ENCODE measurements at regions not wholly inside any gene's neighbourhood (a gene's known extent, or its start where the extent isn't known, plus 50 kb on each side); places are given as distances from the start of the nearest gene placed in this dataset.

DNA sequence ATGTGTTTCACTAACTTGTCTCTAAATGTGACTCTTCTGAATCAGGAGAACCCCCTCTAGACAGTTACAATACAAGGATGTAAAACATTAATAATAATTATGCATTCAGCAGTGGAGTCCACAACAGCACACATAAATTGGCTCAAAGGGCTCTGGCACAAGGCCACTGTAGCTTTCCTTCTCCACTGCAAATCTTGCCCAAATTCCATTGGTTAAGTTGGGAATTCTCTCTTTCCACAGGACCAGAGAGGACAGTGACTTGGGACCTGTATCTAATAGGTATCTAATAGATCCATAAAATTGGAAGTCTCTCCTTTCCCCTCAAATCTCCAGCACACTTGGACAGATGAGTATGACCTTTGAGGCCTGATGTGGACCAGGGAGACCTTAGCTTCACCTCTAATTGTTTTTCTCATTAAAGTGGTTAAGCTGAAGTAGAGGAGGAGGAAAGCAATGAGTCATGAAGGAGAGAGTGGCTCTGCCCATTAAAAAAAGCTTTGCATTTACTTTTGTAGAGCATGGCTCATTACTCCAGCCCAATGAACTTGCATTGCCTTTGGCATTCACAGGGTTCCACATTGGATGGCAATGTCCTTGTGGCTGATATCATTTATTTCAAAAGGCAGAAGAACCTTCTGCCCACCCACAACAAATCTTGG, 72.3 kb upstream of the SH3RF1 start:
- Histone ChIP-seq H2BK12ac (ENCODE audit: low read length in 2 of 2) (no peak overlapping the region), H2BK15ac (ENCODE audit: low read depth, poor library complexity, severe bottlenecking) (no peak overlapping the region), H3K4me2 (ENCODE audit: low read length, poor library complexity, severe bottlenecking) (no peak overlapping the region), H3K79me1 (replicated peaks; ENCODE audit: low read length, poor library complexity, severe bottlenecking) (no peaks in the 10 kb centered on the region), H4K8ac (ENCODE audit: low read length) (no peak overlapping the region), H3K36me3 (ENCODE audit: control insufficient read depth in 1 of 2, insufficient read depth in 2 of 2, low read depth in 1 of 2, low read length in 2 of 2) (no peaks in the 10 kb centered on the region), H4K91ac (ENCODE audit: low read length) (no peak overlapping the region), H2AK5ac (ENCODE audit: low read length, severe bottlenecking) (no peak overlapping the region), H3K4me3 (ENCODE audit: insufficient read depth in 1 of 2, low read depth in 1 of 2, low read length in 2 of 2) (no peak overlapping the region), H2AFZ (ENCODE audit: low read depth, low read length) (no peak overlapping the region), H3K9me3 (ENCODE audit: control insufficient read depth, low read length) (no peaks in the 10 kb centered on the region), H3K27ac (ENCODE audit: low read length, poor library complexity, severe bottlenecking) (no peak overlapping the region), H2BK5ac (ENCODE audit: low read depth, low read length, poor library complexity, severe bottlenecking) (no peak overlapping the region), H3K9ac (ENCODE audit: low read length) (no peak overlapping the region), H2BK120ac (ENCODE audit: low read depth, low read length) (no peak overlapping the region), H3K18ac (ENCODE audit: low read depth in 1 of 2, low read length in 2 of 2) (no peak overlapping the region), H3K27me3 (ENCODE audit: control insufficient read depth in 1 of 2, insufficient read depth in 1 of 2, low read length in 2 of 2) (no peaks in the 10 kb centered on the region), H3K23ac (ENCODE audit: low read length in 2 of 2) (no peak overlapping the region), H3K4ac (ENCODE audit: low read depth in 1 of 2, low read length in 2 of 2) (no peak overlapping the region), H3K4me1 (ENCODE audit: control insufficient read depth, insufficient read depth, low read depth, low read length) (no peaks in the 10 kb centered on the region), H3K14ac (ENCODE audit: low read length in 2 of 2) (no peak overlapping the region)
- no peak for DNase-seq

DNA sequence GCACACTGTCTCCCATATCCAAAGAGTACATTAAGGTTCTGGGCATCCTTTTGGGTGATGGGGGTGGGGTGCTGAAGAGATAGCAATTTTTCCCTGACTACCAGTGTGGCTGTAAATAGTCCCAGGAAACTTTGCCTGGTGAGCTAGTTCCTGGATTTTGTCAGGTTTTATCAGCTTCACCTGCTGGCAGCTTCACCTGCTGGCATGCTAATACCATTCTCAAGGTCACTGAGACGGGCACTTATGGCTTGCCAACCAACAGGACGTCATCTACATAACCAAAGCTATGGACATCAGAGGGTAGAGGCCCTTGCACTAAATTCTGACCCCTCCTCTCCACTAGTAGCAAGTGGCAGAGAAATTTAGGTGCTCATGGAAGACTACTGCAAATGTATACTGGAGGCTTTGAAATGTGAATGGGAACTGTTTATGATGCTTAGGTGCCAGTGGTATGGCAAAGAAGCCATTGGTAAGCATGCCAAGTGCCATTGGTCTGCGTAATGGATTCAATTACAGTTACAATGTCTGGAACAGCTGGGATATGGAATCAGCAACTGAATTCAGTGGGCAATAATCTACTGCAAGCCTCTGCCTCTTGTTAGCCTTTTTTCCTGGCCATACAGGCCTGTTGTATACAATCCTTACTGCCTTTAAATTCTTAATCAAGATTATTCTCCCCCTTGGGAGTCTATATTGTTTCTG, 71.6 kb upstream of the SH3RF1 start:
- Histone ChIP-seq H3K27me3 (ENCODE audit: control insufficient read depth in 1 of 2, insufficient read depth in 1 of 2, low read length in 2 of 2) (no peaks in the 10 kb centered on the region), H4K8ac (ENCODE audit: low read length) (no peak overlapping the region), H3K23ac (ENCODE audit: low read length in 2 of 2) (no peak overlapping the region), H3K4me2 (ENCODE audit: low read length, poor library complexity, severe bottlenecking) (no peak overlapping the region), H2BK15ac (ENCODE audit: low read depth, poor library complexity, severe bottlenecking) (no peak overlapping the region), H3K27ac (ENCODE audit: low read length, poor library complexity, severe bottlenecking) (no peak overlapping the region), H3K36me3 (ENCODE audit: control insufficient read depth in 1 of 2, insufficient read depth in 2 of 2, low read depth in 1 of 2, low read length in 2 of 2) (no peaks in the 10 kb centered on the region), H2BK5ac (ENCODE audit: low read depth, low read length, poor library complexity, severe bottlenecking) (no peak overlapping the region), H3K9me3 (ENCODE audit: control insufficient read depth, low read length) (no peaks in the 10 kb centered on the region), H3K4me3 (ENCODE audit: insufficient read depth in 1 of 2, low read depth in 1 of 2, low read length in 2 of 2) (no peak overlapping the region), H2BK120ac (ENCODE audit: low read depth, low read length) (no peak overlapping the region), H2AK5ac (ENCODE audit: low read length, severe bottlenecking) (no peak overlapping the region), H3K79me1 (replicated peaks; ENCODE audit: low read length, poor library complexity, severe bottlenecking) (no peaks in the 10 kb centered on the region), H3K14ac (ENCODE audit: low read length in 2 of 2) (no peak overlapping the region), H3K9ac (ENCODE audit: low read length) (no peak overlapping the region), H2BK12ac (ENCODE audit: low read length in 2 of 2) (no peak overlapping the region), H3K4ac (ENCODE audit: low read depth in 1 of 2, low read length in 2 of 2) (no peak overlapping the region), H3K4me1 (ENCODE audit: control insufficient read depth, insufficient read depth, low read depth, low read length) (peaks cover 3% of the 10 kb centered on the region), H4K91ac (ENCODE audit: low read length) (no peak overlapping the region), H3K18ac (ENCODE audit: low read depth in 1 of 2, low read length in 2 of 2) (no peak overlapping the region), H2AFZ (ENCODE audit: low read depth, low read length) (no peak overlapping the region)
- 93% methylated on average over 3 of the region's 3 CpGs for WGBS
- DNase-seq, result no peak

DNA sequence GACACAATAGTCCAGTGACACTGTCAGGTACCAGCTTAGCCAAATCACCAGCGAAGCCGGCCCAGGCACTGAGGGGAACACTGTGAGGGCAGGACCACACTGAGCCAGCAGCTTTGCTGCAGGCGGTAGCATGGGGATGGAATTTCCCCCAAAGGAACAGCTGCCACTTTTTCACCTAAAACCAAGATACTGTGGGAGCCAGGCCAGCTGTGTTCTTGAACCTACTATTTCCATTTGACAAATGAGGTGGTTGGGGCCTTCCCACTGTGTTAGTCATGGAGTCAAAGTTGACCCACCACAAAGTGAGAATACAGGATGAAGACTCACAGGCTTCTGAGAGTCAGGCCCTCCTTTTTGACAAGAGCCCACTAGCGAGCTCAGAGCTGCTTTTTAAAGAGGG, 70.7 kb upstream of the SH3RF1 start:
- H2BK15ac ChIP-seq (ENCODE audit: low read depth, poor library complexity, severe bottlenecking), result no peak overlapping the region
- no peak overlapping the region for H2BK5ac ChIP-seq (ENCODE audit: low read depth, low read length, poor library complexity, severe bottlenecking)
- no peak overlapping the region for H2AFZ ChIP-seq (ENCODE audit: low read depth, low read length)
- no peaks in the 10 kb centered on the region for H3K79me1 ChIP-seq (replicated peaks; ENCODE audit: low read length, poor library complexity, severe bottlenecking)
- H2BK120ac ChIP-seq (ENCODE audit: low read depth, low read length), result no peak overlapping the region
- H3K9ac ChIP-seq (ENCODE audit: low read length), result no peak overlapping the region
- H3K27ac ChIP-seq (ENCODE audit: low read length, poor library complexity, severe bottlenecking), result no peak overlapping the region
- H3K23ac ChIP-seq (ENCODE audit: low read length in 2 of 2), result no peak overlapping the region
- H3K4ac ChIP-seq (ENCODE audit: low read depth in 1 of 2, low read length in 2 of 2), result no peak overlapping the region
- H2BK12ac ChIP-seq (ENCODE audit: low read length in 2 of 2), result no peak overlapping the region
- 93% methylated on average over 4 of the region's 4 CpGs for WGBS
- no peaks in the 10 kb centered on the region for H3K36me3 ChIP-seq (ENCODE audit: control insufficient read depth in 1 of 2, insufficient read depth in 2 of 2, low read depth in 1 of 2, low read length in 2 of 2)
- H3K4me3 ChIP-seq (ENCODE audit: insufficient read depth in 1 of 2, low read depth in 1 of 2, low read length in 2 of 2), result no peak overlapping the region
- no peak overlapping the region for H3K4me2 ChIP-seq (ENCODE audit: low read length, poor library complexity, severe bottlenecking)
- no peak overlapping the region for H4K91ac ChIP-seq (ENCODE audit: low read length)
- peak overlapping the region in 1 of 2 experiments; percentile 64 for H3K14ac ChIP-seq (ENCODE audit: low read length in 2 of 2)
- H4K8ac ChIP-seq (ENCODE audit: low read length), result no peak overlapping the region
- no peak overlapping the region for H2AK5ac ChIP-seq (ENCODE audit: low read length, severe bottlenecking)
- no peaks in the 10 kb centered on the region for H3K27me3 ChIP-seq (ENCODE audit: control insufficient read depth in 1 of 2, insufficient read depth in 1 of 2, low read length in 2 of 2)
- peak; percentile 33 for DNase-seq
- H3K9me3 ChIP-seq (ENCODE audit: control insufficient read depth, low read length), result no peaks in the 10 kb centered on the region
- peaks cover 3% of the 10 kb centered on the region for H3K4me1 ChIP-seq (ENCODE audit: control insufficient read depth, insufficient read depth, low read depth, low read length)
- H3K18ac ChIP-seq (ENCODE audit: low read depth in 1 of 2, low read length in 2 of 2), result no peak overlapping the region

DNA sequence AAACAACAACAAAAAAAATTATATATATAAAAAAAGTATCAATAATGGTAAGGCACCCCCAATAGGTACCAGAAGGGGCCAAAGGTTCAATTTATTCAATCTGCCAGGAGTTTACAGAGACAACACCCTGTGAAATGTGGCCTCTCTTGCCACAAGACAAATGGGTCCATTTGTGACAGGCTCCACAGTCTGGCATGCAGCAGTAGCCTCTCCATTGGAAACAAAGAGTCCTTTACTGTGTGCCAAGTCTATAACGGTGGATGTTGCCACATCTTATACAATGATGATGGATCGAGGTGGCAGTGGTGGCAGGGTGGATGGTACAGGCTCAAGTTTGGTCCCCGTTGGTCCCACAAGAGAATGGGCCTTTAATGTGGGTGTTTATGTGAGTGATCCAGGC, 70.1 kb upstream of the SH3RF1 start:
- H3K79me1 ChIP-seq (replicated peaks; ENCODE audit: low read length, poor library complexity, severe bottlenecking), result no peaks in the 10 kb centered on the region
- H2AK5ac ChIP-seq (ENCODE audit: low read length, severe bottlenecking), result no peak overlapping the region
- no peaks in the 10 kb centered on the region for H3K9me3 ChIP-seq (ENCODE audit: control insufficient read depth, low read length)
- no peak overlapping the region for H3K23ac ChIP-seq (ENCODE audit: low read length in 2 of 2)
- H2BK15ac ChIP-seq (ENCODE audit: low read depth, poor library complexity, severe bottlenecking), result no peak overlapping the region
- no peak overlapping the region for H3K9ac ChIP-seq (ENCODE audit: low read length)
- H2AFZ ChIP-seq (ENCODE audit: low read depth, low read length), result no peak overlapping the region
- no peak overlapping the region for H4K8ac ChIP-seq (ENCODE audit: low read length)
- H3K4ac ChIP-seq (ENCODE audit: low read depth in 1 of 2, low read length in 2 of 2), result no peak overlapping the region
- H4K91ac ChIP-seq (ENCODE audit: low read length), result no peak overlapping the region
- no peak for DNase-seq
- no peak overlapping the region for H3K4me2 ChIP-seq (ENCODE audit: low read length, poor library complexity, severe bottlenecking)
- no peaks in the 10 kb centered on the region for H3K27me3 ChIP-seq (ENCODE audit: control insufficient read depth in 1 of 2, insufficient read depth in 1 of 2, low read length in 2 of 2)
- H2BK120ac ChIP-seq (ENCODE audit: low read depth, low read length), result no peak overlapping the region
- peaks cover 3% of the 10 kb centered on the region for H3K4me1 ChIP-seq (ENCODE audit: control insufficient read depth, insufficient read depth, low read depth, low read length)
- H3K14ac ChIP-seq (ENCODE audit: low read length in 2 of 2), result no peak overlapping the region
- no peak overlapping the region for H2BK5ac ChIP-seq (ENCODE audit: low read depth, low read length, poor library complexity, severe bottlenecking)
- no peak overlapping the region for H2BK12ac ChIP-seq (ENCODE audit: low read length in 2 of 2)
- no peaks in the 10 kb centered on the region for H3K36me3 ChIP-seq (ENCODE audit: control insufficient read depth in 1 of 2, insufficient read depth in 2 of 2, low read depth in 1 of 2, low read length in 2 of 2)
- WGBS, result 93% methylated on average over 3 of the region's 3 CpGs
- no peak overlapping the region for H3K27ac ChIP-seq (ENCODE audit: low read length, poor library complexity, severe bottlenecking)
- no peak overlapping the region for H3K18ac ChIP-seq (ENCODE audit: low read depth in 1 of 2, low read length in 2 of 2)
- no peak overlapping the region for H3K4me3 ChIP-seq (ENCODE audit: insufficient read depth in 1 of 2, low read depth in 1 of 2, low read length in 2 of 2)
